GM18909 (cell line): ENCODE measurements at regions not wholly inside any gene's neighbourhood (a gene's known extent, or its start where the extent isn't known, plus 50 kb on each side); places are given as distances from the start of the nearest gene placed in this dataset.
A peak's percentile ranks its signal among the peaks of the same experiment; 100 is the strongest.

Experiments
- ATAC-seq: cut with Tn5 transposase; IDR thresholded peaks from one replicate; pipeline ENCODE4 v1.9.1; 2021; ENCODE audit warnings: mild to moderate bottlenecking; ENCODE audit not compliant: unreplicated experiment, poor library complexity

- no peak for ATAC-seq
These were observed 140.6 kb upstream of the PHACTR1 start for GRCh38 chr6:12575961-12576360.

GRCh38 chr6:12576389-12576788, 140.2 kb upstream of the PHACTR1 start:
- ATAC-seq, result no peak

- no peak for ATAC-seq
These were observed 139.3 kb upstream of the PHACTR1 start for GRCh38 chr6:12577124-12577850.

GRCh38 chr6:12578097-12578496, 138.5 kb upstream of the PHACTR1 start:
- ATAC-seq, result no peak

GRCh38 chr6:12578751-12579150, 137.8 kb upstream of the PHACTR1 start:
- no peak for ATAC-seq

- no peak for ATAC-seq
These were observed 136.3 kb upstream of the PHACTR1 start for GRCh38 chr6:12580290-12580689.

GRCh38 chr6:12582421-12583110, 134.0 kb upstream of the PHACTR1 start:
- no peak for ATAC-seq

- no peak for ATAC-seq
These were observed 131.7 kb upstream of the PHACTR1 start for GRCh38 chr6:12584631-12585405.

- no peak for ATAC-seq
These were observed 131.0 kb upstream of the PHACTR1 start for GRCh38 chr6:12585497-12585958.

GRCh38 chr6:12586721-12587480, 129.7 kb upstream of the PHACTR1 start:
- no peak for ATAC-seq

- no peak for ATAC-seq
These were observed 125.7 kb upstream of the PHACTR1 start for GRCh38 chr6:12590901-12591300.

GRCh38 chr6:12592634-12593033, 123.9 kb upstream of the PHACTR1 start:
- no peak for ATAC-seq

GRCh38 chr6:12593771-12594529, 122.6 kb upstream of the PHACTR1 start:
- ATAC-seq, result no peak

GRCh38 chr6:12594530-12594893, 122.1 kb upstream of the PHACTR1 start:
- no peak for ATAC-seq

- peak; percentile 49 for ATAC-seq
These were observed 121.3 kb upstream of the PHACTR1 start for GRCh38 chr6:12595161-12595811.

GRCh38 chr6:12596731-12597130, 119.8 kb upstream of the PHACTR1 start:
- no peak for ATAC-seq

- no peak for ATAC-seq
These were observed 117.6 kb upstream of the PHACTR1 start for GRCh38 chr6:12598919-12599318.

GRCh38 chr6:12601881-12602280, 114.7 kb upstream of the PHACTR1 start:
- no peak for ATAC-seq

GRCh38 chr6:12602342-12602741, 114.2 kb upstream of the PHACTR1 start:
- no peak for ATAC-seq
